GM18508 (cell line): ENCODE measurements at regions not wholly inside any gene's neighbourhood (a gene's known extent, or its start where the extent isn't known, plus 50 kb on each side); places are given as distances from the start of the nearest gene placed in this dataset.
"Not testable (repeated sequence)": the region's sequence is repeated elsewhere in the genome, so short reads cannot be mapped to it uniquely, and the experiment has no call there.

ENCODE experiments used
- ATAC-seq: cut with Tn5 transposase; IDR thresholded peaks from one replicate; pipeline ENCODE4 v1.9.1; 2021; ENCODE audit warnings: moderate number of reproducible peaks; ENCODE audit not compliant: insufficient read depth, unreplicated experiment

- not testable (repeated sequence) for ATAC-seq
These were observed 138.2 kb downstream of the CXCL12 start for GRCh38 chr10:44246700-44247099.

- not testable (repeated sequence) for ATAC-seq
These were observed 138.6 kb downstream of the CXCL12 start for GRCh38 chr10:44246287-44246686.

- ATAC-seq = no peak
These were observed 139.3 kb downstream of the CXCL12 start for GRCh38 chr10:44245601-44245938.

GRCh38 chr10:44244745-44245600, 139.9 kb downstream of the CXCL12 start:
- no peak for ATAC-seq

- ATAC-seq = no peak
These were observed 140.9 kb downstream of the CXCL12 start for GRCh38 chr10:44243851-44244510.

GRCh38 chr10:44242826-44243225, 142.1 kb downstream of the CXCL12 start:
- ATAC-seq = no peak

- ATAC-seq = no peak
These were observed 142.8 kb downstream of the CXCL12 start for GRCh38 chr10:44242091-44242490.

- ATAC-seq = no peak
These were observed 144.2 kb downstream of the CXCL12 start for GRCh38 chr10:44240584-44241205.

- no peak for ATAC-seq
These were observed 146.7 kb downstream of the CXCL12 start for GRCh38 chr10:44238212-44238611.

- ATAC-seq = no peak
These were observed 147.4 kb downstream of the CXCL12 start for GRCh38 chr10:44237364-44238049.

GRCh38 chr10:44235363-44235762, 149.5 kb downstream of the CXCL12 start:
- ATAC-seq = no peak

GRCh38 chr10:44234483-44234875, 150.4 kb downstream of the CXCL12 start:
- ATAC-seq = no peak

GRCh38 chr10:44233561-44234482, 151.1 kb downstream of the CXCL12 start:
- ATAC-seq = no peak

- ATAC-seq = no peak
These were observed 167.6 kb downstream of the CXCL12 start for GRCh38 chr10:44217274-44217820.

GRCh38 chr10:44216073-44216472, 168.8 kb downstream of the CXCL12 start:
- ATAC-seq = no peak

GRCh38 chr10:44209811-44210210, 175.1 kb downstream of the CXCL12 start:
- ATAC-seq = no peak

GRCh38 chr10:44207160-44207559, 177.7 kb downstream of the CXCL12 start:
- no peak for ATAC-seq

- ATAC-seq = no peak
These were observed 178.6 kb downstream of the CXCL12 start for GRCh38 chr10:44206127-44206818.

GRCh38 chr10:44205067-44205466, 179.8 kb downstream of the CXCL12 start:
- ATAC-seq = no peak
